ENCODE measurements at regions not wholly inside any gene's neighbourhood (a gene's known extent, or its start where the extent isn't known, plus 50 kb on each side); places are given as distances from the start of the nearest gene placed in this dataset.

GRCh38 chr7:42345478-42346299 is 108.7 kb upstream of the GLI3 start:
- no peaks in the 10 kb centered on the region for H4K20me1 ChIP-seq (replicated peaks; ENCODE audit: control insufficient read depth, extremely low read depth, insufficient read depth, low read length)
- BruUV-seq (replicated peaks) = no TSS peak
- H2AFZ ChIP-seq (ENCODE audit: low read depth, low read length) = no peak overlapping the region
- no peak for TF ChIP-seq POLR2A (IDR thresholded peaks at IDR 0.05; ENCODE audit: low read depth, low read length)
- no peak for TF ChIP-seq POLR2AphosphoS5 (IDR thresholded peaks at IDR 0.05; ENCODE audit: insufficient read depth, low read depth, low read length)
- TF ChIP-seq GATA2 (IDR thresholded peaks at IDR 0.05; ENCODE audit: insufficient read depth, insufficient read length, low read depth, low read length) = no peak
- no peaks in the 10 kb centered on the region for H3K9me3 ChIP-seq (replicated peaks; ENCODE audit: control insufficient read depth, insufficient read depth, low read length)
- peaks cover 0 to 2% of the 10 kb centered on the region in 2 experiments for H3K27me3 ChIP-seq (ENCODE audit: control insufficient read depth in 2 of 2, insufficient read depth in 2 of 2, low read length in 2 of 2)
- no peak for DNase-seq (ENCODE audit: low read depth, low spot score)
- H3K4me1 ChIP-seq (ENCODE audit: control insufficient read depth, extremely low read depth, insufficient read depth, low read length) = no peaks in the 10 kb centered on the region
- no peak overlapping the region for H3K9ac ChIP-seq (replicated peaks; ENCODE audit: extremely low read depth, insufficient read depth, low read length)
- H3K4me2 ChIP-seq (ENCODE audit: insufficient read depth, low read length) = no peak overlapping the region
- no peaks in the 10 kb centered on the region for H3K79me2 ChIP-seq (ENCODE audit: control insufficient read depth, insufficient read depth, low read length)
- H3K36me3 ChIP-seq (ENCODE audit: control insufficient read depth in 2 of 2, extremely low read depth in 1 of 2, insufficient read depth in 2 of 2, low read length in 2 of 2) = no peaks in the 10 kb centered on the region
- no peaks in the 10 kb centered on the region for H3K9me1 ChIP-seq (replicated peaks; ENCODE audit: control insufficient read depth, extremely low read depth, insufficient read depth, low read length)
- intact Hi-C loops (cut with micrococcal nuclease) = no loop called here
- no peak overlapping the region for H3K4me3 ChIP-seq (replicated peaks in 1 of 3; ENCODE audit: insufficient read depth in 1 of 3, low read depth in 1 of 3, low read length in 3 of 3)
- dilution Hi-C loops (cut with MboI; ENCODE audit: extremely low pct_ligation_motif_present, low sequenced_read_pairs) = no loop called here
- H3K27ac ChIP-seq (ENCODE audit: insufficient read depth, low read depth, low read length) = no peak overlapping the region
- ChIA-PET POLR2A (no interaction called here), CTCF (no interaction called here)
- no peak for FAIRE-seq

- Histone ChIP-seq H3K4me2 (ENCODE audit: insufficient read depth, low read length) (no peak overlapping the region), H3K36me3 (ENCODE audit: control insufficient read depth in 2 of 2, extremely low read depth in 1 of 2, insufficient read depth in 2 of 2, low read length in 2 of 2) (no peaks in the 10 kb centered on the region), H3K79me2 (ENCODE audit: control insufficient read depth, insufficient read depth, low read length) (no peaks in the 10 kb centered on the region), H4K20me1 (replicated peaks; ENCODE audit: control insufficient read depth, extremely low read depth, insufficient read depth, low read length) (no peaks in the 10 kb centered on the region), H3K4me1 (ENCODE audit: control insufficient read depth, extremely low read depth, insufficient read depth, low read length) (no peaks in the 10 kb centered on the region), H3K27me3 (ENCODE audit: control insufficient read depth in 2 of 2, insufficient read depth in 2 of 2, low read length in 2 of 2) (peaks cover 0 to 2% of the 10 kb centered on the region in 2 experiments), H3K4me3 (replicated peaks in 1 of 3; ENCODE audit: insufficient read depth in 1 of 3, low read depth in 1 of 3, low read length in 3 of 3) (no peak overlapping the region), H3K9me1 (replicated peaks; ENCODE audit: control insufficient read depth, extremely low read depth, insufficient read depth, low read length) (no peaks in the 10 kb centered on the region), H2AFZ (ENCODE audit: low read depth, low read length) (no peak overlapping the region), H3K27ac (ENCODE audit: insufficient read depth, low read depth, low read length) (no peak overlapping the region), H3K9me3 (replicated peaks; ENCODE audit: control insufficient read depth, insufficient read depth, low read length) (no peaks in the 10 kb centered on the region), H3K9ac (replicated peaks; ENCODE audit: extremely low read depth, insufficient read depth, low read length) (no peak overlapping the region)
- ChIA-PET CTCF (no interaction called here), POLR2A (no interaction called here)
- BruUV-seq (replicated peaks) = no TSS peak
- DNase-seq (ENCODE audit: low read depth, low spot score) (no peak), FAIRE-seq (no peak)
- dilution Hi-C loops (cut with MboI; ENCODE audit: extremely low pct_ligation_motif_present, low sequenced_read_pairs) = no loop called here
- TF ChIP-seq POLR2AphosphoS5 (IDR thresholded peaks at IDR 0.05; ENCODE audit: insufficient read depth, low read depth, low read length) (no peak), FOS (IDR thresholded peaks at IDR 0.05; ENCODE audit: borderline replicate concordance, insufficient read depth, low read length) (no peak), MYC (IDR thresholded peaks at IDR 0.05; ENCODE audit: low read depth, low read length) (no peak), MAX (IDR thresholded peaks at IDR 0.05; ENCODE audit: insufficient read depth, insufficient read length) (no peak)
- intact Hi-C loops (cut with micrococcal nuclease) = no loop called here
Measured at GRCh38 chr7:42344198-42344755, 107.3 kb upstream of the GLI3 start.
